ENCODE measurements at regions not wholly inside any gene's neighbourhood (a gene's known extent, or its start where the extent isn't known, plus 50 kb on each side); places are given as distances from the start of the nearest gene placed in this dataset.

DNA sequence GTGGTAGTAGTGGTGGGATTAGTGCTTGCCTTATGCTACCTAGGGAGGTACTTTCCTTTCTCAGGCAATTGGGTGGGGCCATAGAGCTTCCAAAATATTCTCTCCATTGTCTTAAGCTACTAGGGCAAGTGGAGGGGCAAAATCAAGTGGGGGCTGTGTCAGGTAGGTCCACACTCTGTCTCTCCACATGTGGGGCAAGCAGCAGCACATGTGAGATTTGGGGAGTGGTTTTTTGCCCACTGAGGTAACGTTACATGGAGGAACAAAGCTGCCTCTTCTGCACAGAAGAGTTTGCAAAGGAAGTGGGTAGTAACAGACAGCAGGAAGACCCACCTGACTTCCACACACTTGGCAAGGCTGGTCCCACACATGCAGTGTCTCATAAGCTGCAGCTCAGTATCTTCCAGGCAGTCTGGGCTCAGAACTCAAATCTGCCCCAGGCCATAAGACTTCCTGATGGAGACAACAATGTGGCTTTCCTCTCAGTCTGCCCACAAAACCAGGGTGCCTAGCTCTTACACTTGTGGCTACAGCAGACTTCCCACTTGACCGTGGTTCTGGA lies 1581.5 kb upstream of the PCDH20 start:
- no peak for DNase-seq

DNA sequence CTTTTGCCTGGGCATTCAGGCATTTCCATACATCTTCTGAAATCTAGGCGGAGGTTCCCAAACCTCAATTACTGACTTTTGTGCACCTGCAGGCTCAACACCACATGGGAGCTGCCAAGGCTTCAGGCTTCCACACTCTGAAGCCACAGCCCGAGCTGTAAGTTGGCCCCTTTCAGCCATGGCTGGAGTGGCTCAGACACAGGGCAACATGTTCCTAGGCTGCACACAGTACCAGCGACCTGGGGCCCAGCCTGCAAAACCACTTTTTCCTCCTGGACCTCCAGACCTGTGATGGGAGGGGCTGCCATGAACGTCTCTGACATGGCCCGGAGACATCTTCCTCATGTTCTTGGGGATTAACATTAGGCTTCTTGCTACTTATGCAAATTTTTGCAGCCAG lies 1558.2 kb upstream of the PCDH20 start:
- no peak for DNase-seq

GRCh38 chr13:62964522-62964921 lies 1548.9 kb upstream of the PCDH20 start:
- DNase-seq = no peak

DNA sequence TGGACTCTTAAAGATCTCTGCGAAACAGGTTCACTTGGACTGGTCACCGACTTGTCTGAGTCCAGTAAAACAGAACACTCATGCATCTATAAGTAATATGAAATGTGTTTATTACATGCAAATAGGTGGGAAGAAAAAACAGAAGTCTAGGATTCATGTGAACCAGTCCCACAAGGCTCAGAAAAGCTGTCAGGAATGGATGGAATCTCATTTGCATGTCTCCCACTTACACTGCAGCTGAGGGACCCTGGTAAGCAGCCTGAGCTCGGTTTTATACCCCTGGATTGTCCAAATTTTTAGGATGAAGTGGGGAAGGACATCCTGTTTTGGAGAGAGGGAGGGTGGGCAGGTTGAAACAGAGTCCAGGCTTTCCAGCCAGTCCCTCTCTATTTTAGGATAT lies 1545.1 kb upstream of the PCDH20 start:
- DNase-seq = no peak

- no peak for DNase-seq
These were observed 1518.2 kb upstream of the PCDH20 start for GRCh38 chr13:62933809-62934208.

DNA sequence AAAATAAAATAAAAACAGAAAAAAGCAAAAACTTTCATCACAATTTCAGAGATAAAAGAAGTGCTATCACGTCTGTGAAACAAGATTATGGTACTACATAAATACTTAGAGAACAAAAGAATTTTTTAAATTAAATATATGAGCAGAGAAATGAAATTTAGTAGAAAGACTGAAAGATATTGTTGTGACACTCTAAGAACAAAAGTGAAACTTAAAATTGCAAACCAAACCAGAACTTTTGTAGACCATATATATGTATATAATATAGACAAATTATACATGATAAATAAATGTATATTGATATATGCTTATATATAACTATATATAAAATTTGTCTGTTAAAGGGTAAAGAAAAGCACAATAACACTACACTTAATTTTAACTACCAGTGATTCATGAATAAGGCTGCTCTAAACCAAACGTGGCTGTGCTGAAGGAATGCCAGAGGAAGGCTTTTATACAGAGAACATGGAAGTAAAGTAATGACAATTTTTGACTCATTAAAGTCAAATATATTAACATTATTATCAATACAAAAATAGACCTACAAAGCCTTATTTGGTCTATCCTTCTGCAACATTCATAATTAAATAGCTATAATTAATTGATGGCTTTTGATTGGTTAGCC lies 1516.7 kb upstream of the PCDH20 start:
- no peak for DNase-seq

DNA sequence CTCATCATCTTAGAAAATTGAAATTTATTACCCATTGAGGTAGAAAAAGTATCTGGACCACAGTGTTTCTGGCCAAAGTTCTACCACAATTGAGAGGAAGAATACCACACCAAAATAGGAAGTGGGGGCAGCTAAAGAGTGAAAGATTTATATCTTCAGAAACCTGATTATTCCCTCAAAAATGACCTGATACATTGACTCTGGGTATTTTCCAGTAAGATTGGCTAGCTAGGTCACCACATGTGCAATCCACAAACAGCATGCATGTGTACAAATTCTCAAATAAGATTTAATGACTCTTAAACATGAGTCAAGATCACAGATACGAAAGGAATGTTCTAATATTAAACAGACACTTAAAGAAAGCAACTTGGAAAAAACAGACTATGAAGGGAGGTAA lies 1516.2 kb upstream of the PCDH20 start:
- DNase-seq = no peak

- DNase-seq = no peak
These were observed 1508.7 kb upstream of the PCDH20 start for GRCh38 chr13:62924395-62924794.

- DNase-seq = no peak
These were observed 1504.5 kb upstream of the PCDH20 start for GRCh38 chr13:62920159-62920558.

DNA sequence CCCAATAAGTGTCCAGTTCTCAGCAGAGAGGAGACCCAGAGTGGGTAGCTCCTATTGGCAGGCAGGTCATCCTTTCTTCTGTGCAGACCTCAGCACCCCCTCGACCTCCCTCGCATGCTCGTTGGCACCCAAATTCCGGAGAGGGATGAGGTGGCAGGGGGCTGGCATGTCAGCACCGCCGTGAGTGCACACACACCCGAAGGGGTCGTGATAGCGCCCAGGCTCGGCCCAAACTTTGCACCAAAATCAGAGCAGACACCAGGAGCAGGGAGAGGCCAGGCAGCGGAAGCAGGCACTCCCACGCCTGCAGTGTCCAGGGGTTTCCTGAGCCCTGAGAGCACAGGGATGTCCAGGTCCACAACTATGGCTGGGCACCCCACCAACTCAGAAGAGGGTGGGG lies 1503.8 kb upstream of the PCDH20 start:
- no peak for DNase-seq

DNA sequence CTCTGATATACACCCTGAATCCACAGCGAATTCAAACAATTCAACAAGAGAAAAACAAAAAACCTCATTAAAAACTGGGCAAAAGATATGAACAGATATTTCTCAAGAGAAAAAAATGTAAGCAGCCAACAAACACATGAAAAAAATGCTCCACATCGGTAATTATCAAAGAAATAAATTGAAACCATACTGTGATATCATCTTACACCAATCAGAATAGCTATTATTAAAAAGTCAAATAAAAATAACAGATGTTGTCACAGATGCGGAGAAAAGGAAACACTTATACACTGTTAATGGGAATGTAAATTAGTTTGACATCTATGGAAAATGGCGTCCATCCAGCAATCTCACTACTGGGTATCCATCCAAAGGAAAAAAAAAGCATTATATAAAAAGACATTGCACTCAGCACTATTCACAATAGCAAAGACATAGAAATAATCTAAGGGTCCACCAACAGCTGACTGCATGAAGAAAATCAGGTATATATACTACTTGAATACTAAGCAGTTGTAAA lies 1495.0 kb upstream of the PCDH20 start:
- no peak for DNase-seq

DNA sequence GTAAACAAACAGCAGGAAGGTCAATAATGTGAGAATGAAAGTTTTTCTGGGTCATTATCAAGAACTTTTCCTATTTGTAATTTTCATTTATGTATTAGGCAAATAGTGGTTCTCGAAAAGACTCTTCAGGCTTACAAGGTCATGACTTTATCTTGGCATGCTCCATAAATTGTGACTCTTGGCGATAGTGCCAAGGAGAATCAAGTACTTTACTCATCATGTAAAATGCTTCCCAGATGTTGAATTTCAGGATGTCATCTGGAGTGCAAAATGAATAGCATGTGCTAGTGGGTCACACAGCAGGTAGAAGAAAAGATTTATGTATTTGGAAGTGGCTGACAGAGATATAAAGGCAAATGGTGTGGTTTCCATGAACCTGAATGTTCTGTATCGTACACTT lies 1492.7 kb upstream of the PCDH20 start:
- no peak for DNase-seq

DNA sequence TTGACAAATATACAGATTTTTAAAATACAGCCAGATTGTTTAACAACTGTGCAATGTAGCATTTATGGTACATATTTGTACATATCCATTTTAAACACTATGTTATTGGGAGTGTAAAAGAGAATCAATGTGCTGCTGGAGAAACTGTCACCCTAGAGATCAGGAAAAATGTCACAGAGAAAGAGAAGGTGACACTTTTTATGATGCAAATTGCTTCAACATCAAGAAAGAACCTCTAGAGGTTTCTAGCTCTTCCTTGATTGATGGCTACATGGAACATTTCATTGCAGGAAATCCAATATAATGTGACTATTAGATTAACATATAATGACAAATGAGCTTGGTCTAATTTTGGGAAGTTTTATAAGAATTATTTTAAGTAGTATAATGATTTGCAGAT lies 1491.2 kb upstream of the PCDH20 start:
- no peak for DNase-seq

GRCh38 chr13:62906469-62906868 lies 1490.8 kb upstream of the PCDH20 start:
- no peak for DNase-seq

DNA sequence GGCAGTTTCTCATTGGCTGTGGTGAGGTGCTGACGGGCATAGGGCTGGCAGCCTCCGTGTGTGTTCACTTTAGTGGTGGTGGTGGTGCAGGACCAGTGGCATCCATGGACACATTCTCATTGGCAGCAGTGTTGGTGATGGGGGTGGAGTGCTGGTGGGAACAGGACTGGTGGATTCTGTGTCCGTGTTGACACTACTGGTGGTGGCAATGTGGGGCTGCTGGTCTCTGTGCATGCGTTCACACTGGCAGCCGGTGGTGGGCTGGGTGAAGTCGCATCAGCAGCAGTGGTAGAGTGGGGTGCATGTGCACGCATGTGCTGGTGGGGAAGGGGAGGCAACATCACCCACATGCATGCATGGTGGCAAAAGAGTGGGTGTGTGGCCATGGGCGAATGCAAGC lies 1471.4 kb upstream of the PCDH20 start:
- no peak for DNase-seq

GRCh38 chr13:62879071-62879470 lies 1463.4 kb upstream of the PCDH20 start:
- DNase-seq = no peak

GRCh38 chr13:62875118-62875640 lies 1459.5 kb upstream of the PCDH20 start:
- DNase-seq = peak; percentile 60

DNA sequence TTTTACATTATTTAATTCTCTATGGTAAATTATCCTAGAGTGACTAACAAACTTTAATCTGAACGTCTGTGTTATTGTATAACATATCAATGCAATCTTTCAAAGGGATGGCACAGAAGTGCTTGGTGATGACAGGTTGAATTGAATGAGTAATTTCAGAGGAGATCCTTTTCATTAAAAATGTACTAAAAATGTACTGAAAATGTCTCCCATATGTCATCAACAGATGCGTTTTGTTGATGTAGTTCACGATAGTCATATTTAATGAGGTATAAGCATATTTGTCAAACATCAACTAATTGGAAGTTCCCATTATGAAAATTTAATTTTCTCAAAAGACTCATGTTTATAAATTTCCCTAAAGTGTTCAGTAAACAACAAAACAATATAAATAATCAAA lies 1434.7 kb upstream of the PCDH20 start:
- no peak for DNase-seq

DNA sequence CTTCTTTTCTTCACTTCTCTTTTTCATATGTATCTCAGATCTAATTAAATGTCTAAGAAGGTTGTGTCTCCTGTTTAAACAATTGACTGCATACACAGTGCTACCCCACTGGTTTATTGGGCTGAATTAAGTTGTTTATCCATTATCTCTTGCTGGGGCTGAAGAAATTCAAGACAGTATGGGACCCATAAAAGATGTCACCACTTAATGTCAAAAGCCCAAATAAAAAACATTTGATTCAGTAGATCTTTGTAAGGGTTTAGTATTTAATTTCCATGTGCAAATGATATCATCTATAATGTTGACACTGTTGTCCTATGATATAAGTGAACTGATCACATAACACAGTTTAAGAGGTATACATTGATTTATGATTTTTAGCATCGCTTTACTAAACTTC lies 1431.9 kb upstream of the PCDH20 start:
- DNase-seq = no peak

DNA sequence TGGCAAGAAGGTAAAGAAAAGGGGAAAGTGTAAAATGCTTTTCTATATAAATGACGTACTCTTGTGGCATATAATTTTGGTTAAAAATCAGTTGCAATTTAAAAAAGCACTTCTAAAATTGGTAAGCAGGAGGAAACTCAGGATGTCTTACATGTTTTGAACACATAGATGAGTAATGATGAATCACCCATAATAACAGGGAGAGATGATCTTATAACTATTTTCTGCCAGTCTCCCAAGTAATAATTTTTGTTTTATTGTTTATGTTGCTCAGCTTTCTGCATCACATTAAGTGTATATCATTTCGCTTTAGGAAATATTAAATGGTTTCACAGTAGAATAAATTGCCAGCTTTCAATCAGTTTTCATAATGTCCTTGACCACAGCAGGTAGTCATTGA lies 1430.7 kb upstream of the PCDH20 start:
- DNase-seq = no peak

DNA sequence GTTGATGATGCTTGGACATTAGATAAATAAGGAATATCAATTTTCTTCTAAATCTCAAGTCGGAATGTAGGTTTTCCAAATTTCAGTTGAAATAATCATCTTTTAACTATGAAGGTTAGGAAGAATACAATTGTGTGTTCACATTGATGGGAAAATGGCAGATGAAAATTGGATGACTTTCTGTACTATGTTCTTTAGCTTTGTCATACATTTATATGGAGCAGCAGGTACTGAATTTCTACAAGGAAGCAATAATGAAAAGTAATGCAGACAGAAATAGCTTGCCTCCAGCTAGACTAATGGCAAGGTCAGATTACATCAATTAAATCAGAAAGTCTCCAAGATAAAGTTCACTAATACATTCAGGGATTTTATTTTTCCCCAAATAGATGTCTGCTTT lies 1423.7 kb upstream of the PCDH20 start:
- DNase-seq = peak; percentile 27

GRCh38 chr13:62838929-62839328 lies 1423.3 kb upstream of the PCDH20 start:
- no peak for DNase-seq

DNA sequence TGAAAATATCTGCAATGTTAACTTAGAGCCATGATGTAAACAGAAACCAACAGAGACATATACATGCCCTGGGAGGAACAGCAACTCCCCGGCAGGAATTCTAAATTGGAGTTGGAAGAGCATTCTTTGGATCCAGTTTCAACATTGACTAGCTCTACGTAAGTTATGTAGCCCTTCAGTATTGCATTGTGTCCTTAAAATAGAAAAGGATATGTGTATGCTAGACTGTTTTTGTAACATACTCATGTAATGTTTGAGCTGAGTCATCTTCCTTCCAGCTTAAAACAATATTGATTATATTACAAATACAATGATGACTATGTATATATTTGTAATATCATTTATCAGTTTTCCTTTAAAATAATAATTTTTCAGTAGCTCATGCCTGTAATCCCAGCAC lies 1422.2 kb upstream of the PCDH20 start:
- no peak for DNase-seq

DNA sequence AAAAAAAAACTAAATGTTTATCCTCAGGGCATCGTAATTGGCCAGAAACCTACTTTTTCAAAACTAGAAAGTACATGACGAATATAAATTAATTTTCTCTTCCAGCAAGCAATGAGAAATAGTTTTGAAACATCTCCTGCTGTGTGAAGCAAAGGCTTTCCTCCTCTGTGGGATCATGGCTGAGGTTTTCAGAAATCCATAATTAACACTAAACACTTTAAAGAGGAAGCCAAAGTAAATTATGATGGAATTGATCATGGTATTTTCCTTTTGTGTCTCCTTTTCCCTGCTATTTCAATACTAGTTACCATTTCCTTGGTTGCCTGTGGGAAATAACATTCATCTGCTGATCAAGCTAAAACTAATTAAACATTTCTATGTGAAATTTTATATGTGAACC lies 1413.8 kb upstream of the PCDH20 start:
- DNase-seq = no peak

- no peak for DNase-seq
These were observed 1384.3 kb upstream of the PCDH20 start for GRCh38 chr13:62799931-62800436.

Measured in DMS153 (cell line).